ES-I3 (cell line): ENCODE measurements at regions not wholly inside any gene's neighbourhood (a gene's known extent, or its start where the extent isn't known, plus 50 kb on each side); places are given as distances from the start of the nearest gene placed in this dataset.

Source experiments
- H3K36me3 ChIP-seq: 2 replicates; pipeline ENCODE4 v1.6.1; 2013; ENCODE audit warnings: mild to moderate bottlenecking, low read length, control low read depth, moderate library complexity; ENCODE audit not compliant: insufficient read depth
- H3K4me1 ChIP-seq: 2 replicates; pipeline ENCODE4 v1.6.1; 2013; ENCODE audit warnings: mild to moderate bottlenecking, control low read depth, low read length; ENCODE audit not compliant: insufficient read depth
- H3K9ac ChIP-seq: 2 replicates; pipeline ENCODE4 v1.6.1; 2013; ENCODE audit warnings: low read depth, mild to moderate bottlenecking, low read length, moderate library complexity
- H3K9me3 ChIP-seq: 2 replicates; pipeline ENCODE4 v1.6.1; 2013; ENCODE audit warnings: mild to moderate bottlenecking, low read length, moderate library complexity; ENCODE audit not compliant: control insufficient read depth, insufficient read depth

DNA sequence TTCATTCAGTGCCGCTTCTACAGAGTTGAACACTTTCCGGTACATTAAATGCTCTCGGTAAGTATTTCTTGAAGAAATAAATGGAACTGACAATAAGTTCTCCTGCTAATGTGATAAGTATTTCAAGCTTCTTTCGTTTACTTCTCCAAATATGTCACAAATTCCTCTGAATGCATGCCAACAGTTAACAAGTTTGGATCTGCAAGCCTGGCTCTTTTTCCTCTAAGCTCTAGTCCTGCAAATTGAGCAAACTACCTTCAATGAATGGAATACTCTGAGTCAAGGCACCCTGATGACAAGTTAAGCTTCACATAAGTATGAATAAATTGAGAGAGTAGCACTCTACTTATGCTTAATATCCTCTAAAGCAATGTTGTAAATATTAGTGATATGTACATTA, 403.6 kb downstream of the PDGFC start:
- Histone ChIP-seq H3K4me1 (peaks cover 12% of the 10 kb centered on the region; the same call in 1 of the 2 replicates), H3K9ac (no peak overlapping the region), H3K36me3 (no peaks in the 10 kb centered on the region), H3K9me3 (no peaks in the 10 kb centered on the region)

- Histone ChIP-seq H3K4me1 (no peaks in the 10 kb centered on the region), H3K36me3 (no peaks in the 10 kb centered on the region), H3K9ac (no peak overlapping the region), H3K9me3 (peaks cover 3% of the 10 kb centered on the region)
These were observed 410.9 kb downstream of the PDGFC start for GRCh38 chr4:156560701-156561100.

GRCh38 chr4:156559346-156559745, 412.3 kb downstream of the PDGFC start:
- Histone ChIP-seq H3K9me3 (peaks cover 3% of the 10 kb centered on the region), H3K9ac (no peak overlapping the region), H3K36me3 (no peaks in the 10 kb centered on the region), H3K4me1 (no peaks in the 10 kb centered on the region)

GRCh38 chr4:156558373-156559025, 413.1 kb downstream of the PDGFC start:
- Histone ChIP-seq H3K4me1 (no peaks in the 10 kb centered on the region), H3K9me3 (peaks cover 3% of the 10 kb centered on the region), H3K9ac (no peak overlapping the region), H3K36me3 (no peaks in the 10 kb centered on the region)

DNA sequence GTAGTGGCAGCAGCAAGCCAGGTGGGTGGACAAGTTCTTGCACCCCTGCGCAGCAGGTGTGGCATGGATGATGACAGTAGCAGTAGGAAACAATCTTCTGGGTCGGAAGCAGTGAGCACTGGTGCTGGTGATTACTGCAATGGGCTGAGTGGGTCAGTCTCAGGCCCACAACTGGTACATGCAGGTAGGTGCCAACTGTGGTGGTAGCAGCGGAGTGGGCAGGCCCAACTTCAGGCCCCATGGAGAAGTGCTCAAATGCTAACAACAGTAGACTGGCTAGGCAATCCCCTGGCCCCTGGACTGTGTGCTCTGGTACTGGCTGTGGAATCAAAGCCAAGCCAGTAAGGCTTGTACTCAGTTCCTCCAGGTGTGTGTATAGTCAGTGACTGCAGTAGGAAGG, 413.7 kb downstream of the PDGFC start:
- no peaks in the 10 kb centered on the region for H3K36me3 ChIP-seq
- H3K9me3 ChIP-seq = peaks cover 3% of the 10 kb centered on the region
- H3K4me1 ChIP-seq = no peaks in the 10 kb centered on the region
- no peak overlapping the region for H3K9ac ChIP-seq

GRCh38 chr4:156556336-156556735, 415.3 kb downstream of the PDGFC start:
- H3K9ac ChIP-seq = no peak overlapping the region
- peaks cover 3% of the 10 kb centered on the region for H3K9me3 ChIP-seq
- no peaks in the 10 kb centered on the region for H3K4me1 ChIP-seq
- H3K36me3 ChIP-seq = no peaks in the 10 kb centered on the region

DNA sequence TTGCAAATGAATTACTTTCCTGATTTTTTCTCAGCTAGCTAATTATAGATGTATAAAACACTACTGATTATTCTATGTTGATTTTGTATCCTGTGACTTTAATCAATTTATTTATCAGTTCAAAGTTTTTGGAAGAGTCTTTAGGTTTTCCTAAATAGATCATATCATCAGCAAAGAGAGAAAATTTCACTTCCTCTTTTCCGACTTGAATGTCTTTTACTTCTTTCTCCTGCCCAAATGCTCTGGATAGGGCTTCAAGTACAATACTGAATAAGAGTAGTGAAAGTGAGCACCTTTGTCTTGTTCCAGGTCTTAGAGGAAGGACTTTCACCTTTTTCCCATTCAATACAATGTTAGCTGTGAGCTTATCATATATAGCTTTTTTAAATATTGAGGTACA, 417.9 kb downstream of the PDGFC start:
- no peaks in the 10 kb centered on the region for H3K4me1 ChIP-seq
- no peak overlapping the region for H3K9ac ChIP-seq
- no peaks in the 10 kb centered on the region for H3K36me3 ChIP-seq
- H3K9me3 ChIP-seq = no peaks in the 10 kb centered on the region

GRCh38 chr4:156547891-156548290, 423.7 kb downstream of the PDGFC start:
- Histone ChIP-seq H3K9me3 (no peaks in the 10 kb centered on the region), H3K4me1 (peaks cover 6% of the 10 kb centered on the region; the same call in 1 of the 2 replicates), H3K36me3 (no peaks in the 10 kb centered on the region), H3K9ac (no peak overlapping the region)

- H3K36me3 ChIP-seq = no peaks in the 10 kb centered on the region
- H3K9ac ChIP-seq = no peak overlapping the region
- no peaks in the 10 kb centered on the region for H3K9me3 ChIP-seq
- H3K4me1 ChIP-seq = peaks cover 6% of the 10 kb centered on the region; the same call in 1 of the 2 replicates
These were observed 424.2 kb downstream of the PDGFC start for GRCh38 chr4:156547439-156547838.

GRCh38 chr4:156545003-156545785, 426.4 kb downstream of the PDGFC start:
- Histone ChIP-seq H3K9ac (no peak overlapping the region), H3K9me3 (no peaks in the 10 kb centered on the region), H3K4me1 (peaks cover 6% of the 10 kb centered on the region; the same call in 1 of the 2 replicates), H3K36me3 (no peaks in the 10 kb centered on the region)

DNA sequence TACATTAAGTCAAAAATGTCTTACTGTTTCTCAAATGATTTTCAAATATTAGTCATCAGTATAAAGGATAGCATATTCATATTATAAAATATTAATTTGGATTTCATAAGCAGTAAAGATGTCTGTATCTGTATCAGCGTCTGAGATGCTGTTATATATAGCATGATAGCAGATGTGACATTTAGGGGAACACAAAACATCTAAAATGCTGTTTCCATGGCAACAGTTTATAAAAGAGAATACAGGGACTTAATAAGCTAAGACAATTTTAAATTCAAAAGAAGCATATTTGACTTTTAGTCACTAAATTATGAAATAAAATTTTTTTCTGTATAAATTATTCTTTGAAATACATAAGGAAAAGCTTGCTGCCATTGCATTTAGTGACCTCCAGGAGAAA, 432.2 kb downstream of the PDGFC start:
- Histone ChIP-seq H3K4me1 (no peaks in the 10 kb centered on the region), H3K9me3 (no peaks in the 10 kb centered on the region), H3K9ac (no peak overlapping the region), H3K36me3 (no peaks in the 10 kb centered on the region)

- Histone ChIP-seq H3K4me1 (no peaks in the 10 kb centered on the region), H3K9ac (no peak overlapping the region), H3K9me3 (no peaks in the 10 kb centered on the region), H3K36me3 (no peaks in the 10 kb centered on the region)
These were observed 432.8 kb downstream of the PDGFC start for GRCh38 chr4:156538651-156539257.

GRCh38 chr4:156538210-156538609, 433.4 kb downstream of the PDGFC start:
- Histone ChIP-seq H3K9me3 (no peaks in the 10 kb centered on the region), H3K4me1 (no peaks in the 10 kb centered on the region), H3K36me3 (no peaks in the 10 kb centered on the region), H3K9ac (no peak overlapping the region)

DNA sequence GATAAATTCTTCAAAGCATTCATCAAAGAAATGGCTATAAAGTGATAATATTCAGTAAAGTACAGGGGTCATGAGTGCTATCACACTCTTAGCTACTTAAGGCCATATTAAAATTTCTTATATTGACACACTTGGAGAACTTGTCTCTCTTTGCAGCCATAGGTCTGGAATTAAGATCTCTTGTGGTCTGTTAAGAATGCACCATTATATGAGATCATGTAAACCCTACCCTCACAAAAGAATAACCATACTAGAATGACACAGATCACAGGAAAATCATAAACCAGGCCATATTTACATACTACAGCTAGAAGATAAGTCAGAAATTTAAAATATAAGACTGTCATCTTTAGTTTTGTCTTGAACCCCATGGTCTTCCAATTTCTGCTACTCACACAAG, 434.3 kb downstream of the PDGFC start:
- H3K9me3 ChIP-seq = no peaks in the 10 kb centered on the region
- H3K9ac ChIP-seq = no peak overlapping the region
- H3K36me3 ChIP-seq = no peaks in the 10 kb centered on the region
- no peaks in the 10 kb centered on the region for H3K4me1 ChIP-seq

DNA sequence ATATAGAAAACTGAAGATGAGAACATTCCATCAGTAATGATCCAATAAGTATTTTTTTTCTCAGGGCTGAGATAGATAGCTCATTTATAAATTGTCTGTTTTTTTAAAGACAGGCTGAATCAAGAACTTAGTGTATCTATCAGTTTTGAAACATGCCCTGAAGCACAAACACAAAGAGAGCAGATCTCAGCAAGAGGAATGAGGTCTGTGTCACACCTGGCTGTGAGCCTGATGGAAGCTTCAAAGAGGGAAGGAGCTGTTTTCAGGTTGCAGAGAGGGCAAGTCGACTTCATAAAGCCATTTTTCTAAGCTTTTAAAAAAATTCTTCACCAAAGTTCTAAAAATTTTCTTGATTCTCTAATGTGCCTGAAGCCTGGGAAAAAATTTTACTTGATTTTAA, 434.9 kb downstream of the PDGFC start:
- Histone ChIP-seq H3K9me3 (no peaks in the 10 kb centered on the region), H3K9ac (no peak overlapping the region), H3K36me3 (no peaks in the 10 kb centered on the region), H3K4me1 (no peaks in the 10 kb centered on the region)
